GM23248 (cell line): ENCODE measurements at regions not wholly inside any gene's neighbourhood (a gene's known extent, or its start where the extent isn't known, plus 50 kb on each side); places are given as distances from the start of the nearest gene placed in this dataset.

Experiments used
- DNase-seq: peaks from one replicate; pipeline ENCODE4 v3.0.0-alpha.2; 2015
- H2AFZ ChIP-seq: fragments of 200-600 bp; sonication (generic); 2 replicates; pipeline ENCODE4 v1.6.1; 2016; ENCODE audit warnings: antibody characterized with exemption
- H3F3A ChIP-seq: fragments of 200-600 bp; sonication (generic); 2 replicates; pipeline ENCODE4 v1.6.1; 2016; ENCODE audit warnings: mild to moderate bottlenecking, antibody characterized with exemption, mixed run types; ENCODE audit not compliant: insufficient read depth
- H3K27ac ChIP-seq: fragments of 200-600 bp; sonication (generic); 2 replicates; pipeline ENCODE4 v1.5.1; 2016; ENCODE audit warnings: mild to moderate bottlenecking
- H3K27me3 ChIP-seq: fragments of 200-600 bp; sonication (generic); replicated peaks from 2 replicates; pipeline ENCODE4 v1.6.1; 2016; ENCODE audit warnings: mild to moderate bottlenecking; ENCODE audit not compliant: insufficient read depth
- H3K36me3 ChIP-seq: fragments of 200-600 bp; sonication (generic); 2 replicates; pipeline ENCODE4 v1.6.1; 2016; ENCODE audit warnings: low read depth, mild to moderate bottlenecking
- H3K4me1 ChIP-seq: fragments of 200-600 bp; sonication (generic); 2 replicates; pipeline ENCODE4 v1.6.1; 2016; ENCODE audit warnings: mild to moderate bottlenecking; ENCODE audit not compliant: insufficient read depth
- H3K4me2 ChIP-seq: fragments of 200-600 bp; sonication (generic); one replicate; pipeline ENCODE4 v1.6.1; 2016; ENCODE audit warnings: mild to moderate bottlenecking; ENCODE audit not compliant: unreplicated experiment
- H3K4me3 ChIP-seq: fragments of 200-600 bp; sonication (generic); 2 replicates; pipeline ENCODE4 v1.5.1; 2016; ENCODE audit warnings: mild to moderate bottlenecking
- H3K79me2 ChIP-seq: fragments of 200-600 bp; sonication (generic); 2 replicates; pipeline ENCODE4 v1.6.1; 2016; ENCODE audit warnings: mild to moderate bottlenecking; ENCODE audit not compliant: insufficient read depth
- H3K9ac ChIP-seq: fragments of 200-600 bp; sonication (generic); 2 replicates; pipeline ENCODE4 v1.6.1; 2016; ENCODE audit warnings: mild to moderate bottlenecking
- H3K9me2 ChIP-seq: fragments of 200-600 bp; sonication (generic); 2 replicates; pipeline ENCODE4 v1.6.1; 2016; ENCODE audit warnings: mixed run types, mild to moderate bottlenecking, moderate library complexity; ENCODE audit not compliant: insufficient read depth
- H3K9me3 ChIP-seq: fragments of 200-600 bp; sonication (generic); one replicate; pipeline ENCODE4 v1.6.1; 2017; ENCODE audit warnings: low read depth
- H4K20me1 ChIP-seq: fragments of 200-600 bp; sonication (generic); 2 replicates; pipeline ENCODE4 v1.6.0; 2016; ENCODE audit not compliant: insufficient read depth
- EZH2 ChIP-seq: fragments of 200-600 bp; sonication (generic); IDR thresholded peaks from 2 replicates; pipeline ENCODE4 v1.6.1; 2018; ENCODE audit warnings: antibody characterized with exemption, mild to moderate bottlenecking; ENCODE audit not compliant: insufficient read depth, poor library complexity, severe bottlenecking
- EZH2phosphoT487 ChIP-seq: fragments of 200-600 bp; sonication (generic); IDR thresholded peaks from 2 replicates; pipeline ENCODE4 v1.6.1; 2018; ENCODE audit warnings: antibody characterized with exemption, moderate library complexity, mild to moderate bottlenecking, low read depth; ENCODE audit not compliant: insufficient read depth
- WGBS, 2 experiments: methylation state at CpG; one replicate each; pipeline ENCODE4 v1.1.6; 2015 to 2017; ENCODE audit warnings: low lambda C conversion rate in 2 of 2, low coverage in 1 of 2; ENCODE audit errors: missing lambda C conversion rate in 2 of 2; 5-methylcytosine and 5-hydroxymethylcytosine counted together
- in situ Hi-C: fragments of 300-500 bp; cut with MboI; formaldehyde crosslinking; loops from 2 replicates; pipeline ENCODE4 v1.15.0; 2020

GRCh38 chr14:39946807-39947206 lies 514.6 kb upstream of the FBXO33 start:
- H3K36me3 ChIP-seq: no peaks in the 10 kb centered on the region
- no peak for TF ChIP-seq EZH2phosphoT487
- no peak for TF ChIP-seq EZH2
- no peak overlapping the region for H3K4me3 ChIP-seq
- no peaks in the 10 kb centered on the region for H3K9me2 ChIP-seq
- H2AFZ ChIP-seq: no peak overlapping the region
- no peak for DNase-seq
- H3K4me2 ChIP-seq: no peak overlapping the region
- WGBS, 2 experiments: 47 to 50% methylated on average over 2 of the region's 2 CpGs
- no peaks in the 10 kb centered on the region for H3K79me2 ChIP-seq
- H3K4me1 ChIP-seq: no peaks in the 10 kb centered on the region
- H3F3A ChIP-seq: no peaks in the 10 kb centered on the region
- no peak overlapping the region for H3K27ac ChIP-seq
- H3K9me3 ChIP-seq: no peaks in the 10 kb centered on the region
- in situ Hi-C loops: no loop called here
- no peak overlapping the region for H3K9ac ChIP-seq
- no peaks in the 10 kb centered on the region for H4K20me1 ChIP-seq
- no peaks in the 10 kb centered on the region for H3K27me3 ChIP-seq

- Histone ChIP-seq H3K36me3 (no peaks in the 10 kb centered on the region), H3K9me2 (no peaks in the 10 kb centered on the region), H3K4me2 (no peak overlapping the region), H3F3A (no peaks in the 10 kb centered on the region), H3K27ac (no peak overlapping the region), H4K20me1 (no peaks in the 10 kb centered on the region), H2AFZ (no peak overlapping the region), H3K9me3 (no peaks in the 10 kb centered on the region), H3K4me1 (no peaks in the 10 kb centered on the region), H3K79me2 (no peaks in the 10 kb centered on the region), H3K9ac (no peak overlapping the region), H3K4me3 (no peak overlapping the region), H3K27me3 (no peaks in the 10 kb centered on the region)
- TF ChIP-seq EZH2: no peak
- TF ChIP-seq EZH2phosphoT487: no peak
- in situ Hi-C loops: no loop called here
- no peak for DNase-seq
Observed at GRCh38 chr14:39939023-39939422, 506.8 kb upstream of the FBXO33 start.

GRCh38 chr14:39912192-39913100 lies 480.2 kb upstream of the FBXO33 start:
- Histone ChIP-seq H3K4me3 (no peak overlapping the region), H3K27me3 (no peaks in the 10 kb centered on the region), H3K9me2 (no peaks in the 10 kb centered on the region), H3K9me3 (no peaks in the 10 kb centered on the region), H3K9ac (no peak overlapping the region), H3K4me1 (no peaks in the 10 kb centered on the region), H3K27ac (no peak overlapping the region), H3K79me2 (no peaks in the 10 kb centered on the region), H4K20me1 (no peaks in the 10 kb centered on the region), H2AFZ (no peak overlapping the region), H3K4me2 (no peak overlapping the region), H3F3A (no peaks in the 10 kb centered on the region), H3K36me3 (no peaks in the 10 kb centered on the region)
- WGBS, 2 experiments: 12 to 14% methylated on average over 6 of the region's 6 CpGs
- in situ Hi-C loops: no loop called here
- TF ChIP-seq EZH2 (no peak), EZH2phosphoT487 (no peak)
- no peak for DNase-seq

GRCh38 chr14:39897657-39898056 lies 465.4 kb upstream of the FBXO33 start:
- no peak overlapping the region for H3K9ac ChIP-seq

More at GRCh38 chr14:39897657-39898056, 465.4 kb upstream of the FBXO33 start:
- in situ Hi-C loops: no loop called here
- Histone ChIP-seq H2AFZ (no peak overlapping the region), H3K36me3 (no peaks in the 10 kb centered on the region), H3K27ac (no peak overlapping the region), H3K9me2 (no peaks in the 10 kb centered on the region), H3K27me3 (no peaks in the 10 kb centered on the region), H3K4me3 (no peak overlapping the region), H3F3A (no peaks in the 10 kb centered on the region), H3K9me3 (no peaks in the 10 kb centered on the region), H3K4me2 (no peak overlapping the region), H4K20me1 (no peaks in the 10 kb centered on the region), H3K79me2 (no peaks in the 10 kb centered on the region), H3K4me1 (no peaks in the 10 kb centered on the region)
- TF ChIP-seq EZH2phosphoT487: no peak
- no peak for TF ChIP-seq EZH2
- 33 to 39% methylated on average over 2 of the region's 2 CpGs for WGBS, 2 experiments
- no peak for DNase-seq
